ACC112 (cell line): ENCODE measurements at regions not wholly inside any gene's neighbourhood (a gene's known extent, or its start where the extent isn't known, plus 50 kb on each side); places are given as distances from the start of the nearest gene placed in this dataset.

Experiments used
- H2AFZ ChIP-seq: fragments of 200-600 bp; sonication (generic); one replicate; pipeline ENCODE4 v1.6.0; 2017; ENCODE audit warnings: antibody characterized with exemption, low read length; ENCODE audit not compliant: unreplicated experiment
- H3K27ac ChIP-seq: fragments of 200-600 bp; sonication (generic); 2 replicates; pipeline ENCODE4 v1.5.1; 2014; ENCODE audit warnings: low read depth, mild to moderate bottlenecking, antibody characterized with exemption, low read length, moderate library complexity
- H3K27me3 ChIP-seq: fragments of 200-600 bp; sonication (generic); 2 replicates; pipeline ENCODE4 v1.6.1; 2014; ENCODE audit warnings: mild to moderate bottlenecking, antibody characterized with exemption, low read length, moderate library complexity, mixed read lengths; ENCODE audit not compliant: insufficient read depth
- H3K36me3 ChIP-seq: fragments of 200-600 bp; sonication (generic); 2 replicates; pipeline ENCODE4 v1.6.1; 2016; ENCODE audit warnings: mild to moderate bottlenecking, antibody characterized with exemption, low read length, moderate library complexity, mixed read lengths; ENCODE audit not compliant: insufficient read depth
- H3K4me1 ChIP-seq: fragments of 200-600 bp; sonication (generic); one replicate; pipeline ENCODE4 v1.6.1; 2016; ENCODE audit warnings: low read length, mixed read lengths; ENCODE audit not compliant: insufficient read depth, unreplicated experiment, control insufficient read depth
- H3K4me3 ChIP-seq: fragments of 200-600 bp; sonication (generic); 2 replicates; pipeline ENCODE4 v1.5.1; 2014; ENCODE audit warnings: mild to moderate bottlenecking, low read depth, low read length
- H3K79me2 ChIP-seq: fragments of 200-600 bp; sonication (generic); one replicate; pipeline ENCODE4 v1.6.0; 2016; ENCODE audit warnings: low read length; ENCODE audit not compliant: control insufficient read depth, unreplicated experiment, insufficient read depth

DNA sequence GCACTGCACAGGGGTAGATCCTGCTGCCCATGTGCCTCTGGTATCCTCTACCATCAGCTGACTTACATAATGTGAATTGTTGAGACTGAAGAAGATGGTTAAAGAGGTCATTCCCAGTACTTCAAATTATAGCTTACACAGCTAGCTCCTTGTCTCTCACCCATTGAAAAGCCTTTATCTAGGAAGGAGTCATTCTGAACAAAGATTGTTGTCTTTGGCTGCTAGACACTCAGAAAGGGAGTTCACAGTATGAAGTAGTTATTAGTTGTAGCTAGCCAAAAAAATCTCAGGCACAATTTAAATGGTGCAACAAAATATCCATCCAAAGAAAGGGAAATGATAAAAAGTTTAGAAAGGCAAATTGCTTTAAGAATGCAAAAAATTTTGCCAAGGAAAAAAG, 102.0 kb upstream of the NREP start:
- no peaks in the 10 kb centered on the region for H3K27me3 ChIP-seq
- peaks cover 27% of the 10 kb centered on the region for H3K4me1 ChIP-seq
- H3K79me2 ChIP-seq, result no peaks in the 10 kb centered on the region
- peak overlapping the region; percentile 64 for H3K27ac ChIP-seq
- H2AFZ ChIP-seq, result no peak overlapping the region
- H3K36me3 ChIP-seq, result no peaks in the 10 kb centered on the region
- no peak overlapping the region for H3K4me3 ChIP-seq

DNA sequence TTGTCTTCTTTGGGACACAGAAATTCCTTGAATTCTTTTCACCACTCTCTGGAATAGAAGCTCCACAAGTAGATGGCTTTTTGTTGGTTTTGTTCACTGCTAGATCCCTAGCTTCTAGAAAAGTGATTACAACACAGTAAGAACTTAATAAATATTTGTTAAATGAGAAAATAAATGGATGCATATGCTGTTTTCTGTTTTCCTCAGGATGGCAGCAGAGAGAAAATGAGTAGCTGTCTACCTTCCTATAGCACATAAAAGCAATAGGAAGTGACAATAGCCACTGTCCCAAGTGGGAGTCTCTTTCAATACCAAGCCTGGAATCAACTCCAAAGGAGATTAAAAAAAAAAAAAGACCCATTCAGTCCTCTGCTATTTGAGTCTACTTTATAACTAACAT, 100.6 kb upstream of the NREP start:
- no peaks in the 10 kb centered on the region for H3K79me2 ChIP-seq
- H2AFZ ChIP-seq, result no peak overlapping the region
- peaks cover 27% of the 10 kb centered on the region for H3K4me1 ChIP-seq
- no peaks in the 10 kb centered on the region for H3K27me3 ChIP-seq
- no peaks in the 10 kb centered on the region for H3K36me3 ChIP-seq
- no peak overlapping the region for H3K27ac ChIP-seq
- no peak overlapping the region for H3K4me3 ChIP-seq

DNA sequence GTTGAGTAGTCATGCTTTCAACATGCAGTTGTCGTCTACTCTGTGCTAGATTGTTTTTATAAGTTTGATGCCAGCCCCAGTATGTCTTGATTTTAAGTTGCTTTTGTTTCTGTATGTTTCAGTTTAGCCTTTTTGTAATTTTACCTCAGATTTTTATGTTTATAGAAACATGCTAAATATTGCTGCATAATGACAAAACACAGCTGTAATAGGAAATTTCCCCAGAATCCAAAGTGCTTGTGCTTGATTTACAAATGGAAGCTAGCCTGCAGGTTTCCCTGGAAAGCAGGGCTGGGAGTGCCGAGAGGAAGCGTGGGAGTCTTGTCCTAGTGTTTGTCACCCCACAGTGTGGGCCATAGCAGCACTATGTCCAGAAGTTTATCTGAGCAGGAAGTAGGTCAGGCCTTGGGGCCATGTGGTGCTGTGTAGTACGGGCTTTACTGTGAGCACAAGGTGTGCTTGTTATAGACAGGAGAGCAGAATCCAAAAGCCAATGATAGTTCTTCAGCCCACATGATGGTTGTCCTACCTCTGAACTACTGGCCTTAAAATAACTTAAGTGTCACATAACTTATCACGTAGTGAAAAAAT, 100.0 kb upstream of the NREP start:
- Histone ChIP-seq H3K79me2 (no peaks in the 10 kb centered on the region), H2AFZ (no peak overlapping the region), H3K36me3 (no peaks in the 10 kb centered on the region)

DNA sequence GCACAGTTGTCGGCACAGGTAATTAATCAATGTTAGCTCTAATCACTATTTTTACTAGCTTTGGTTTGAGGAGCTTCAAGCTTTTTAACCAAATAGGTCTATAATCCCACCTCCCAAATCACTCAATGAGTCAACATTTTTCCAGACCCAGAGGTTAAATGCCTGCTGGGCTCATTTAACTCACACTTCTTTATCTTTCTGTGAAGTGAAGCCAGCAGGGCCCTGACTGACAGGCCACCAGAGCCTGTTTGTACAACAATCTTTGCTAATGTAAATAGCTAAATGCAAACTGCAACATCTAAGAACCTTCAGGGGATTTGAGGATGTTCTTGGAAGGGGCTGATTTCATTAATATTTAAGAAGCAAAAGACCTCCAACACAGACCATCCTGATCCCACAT, 98.4 kb upstream of the NREP start:
- H3K79me2 ChIP-seq, result no peaks in the 10 kb centered on the region
- no peak overlapping the region for H3K27ac ChIP-seq
- no peak overlapping the region for H3K4me3 ChIP-seq
- no peak overlapping the region for H2AFZ ChIP-seq
- H3K36me3 ChIP-seq, result no peaks in the 10 kb centered on the region
- no peaks in the 10 kb centered on the region for H3K27me3 ChIP-seq
- peaks cover 24% of the 10 kb centered on the region for H3K4me1 ChIP-seq

More for the DNA sequence above, 100.0 kb upstream of the NREP start:
- Histone ChIP-seq H3K27ac (no peak overlapping the region), H3K4me3 (no peak overlapping the region), H3K27me3 (no peaks in the 10 kb centered on the region), H3K4me1 (peaks cover 27% of the 10 kb centered on the region)

DNA sequence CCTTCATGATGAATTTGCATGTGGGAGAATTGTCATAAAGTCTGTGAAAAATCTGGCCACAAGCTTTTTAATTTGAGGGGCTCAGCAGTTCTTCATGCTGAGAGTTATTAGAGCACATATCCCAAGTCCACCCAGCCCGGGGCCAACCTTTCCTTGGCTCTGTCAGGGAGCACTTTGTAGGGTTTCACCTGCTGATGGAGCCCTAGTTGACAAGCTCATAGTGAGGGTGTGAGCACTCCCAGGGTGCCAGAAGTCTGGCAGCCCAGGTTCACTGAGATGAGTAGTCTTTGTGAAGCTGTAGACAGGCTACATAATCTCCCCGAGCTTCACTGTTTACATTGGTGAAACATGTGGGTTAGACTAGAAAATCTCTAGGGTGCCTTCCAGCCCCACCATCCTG, 97.2 kb upstream of the NREP start:
- Histone ChIP-seq H3K27me3 (no peaks in the 10 kb centered on the region), H3K79me2 (no peaks in the 10 kb centered on the region), H2AFZ (no peak overlapping the region), H3K4me3 (no peak overlapping the region), H3K36me3 (no peaks in the 10 kb centered on the region), H3K4me1 (peaks cover 13% of the 10 kb centered on the region), H3K27ac (no peak overlapping the region)

DNA sequence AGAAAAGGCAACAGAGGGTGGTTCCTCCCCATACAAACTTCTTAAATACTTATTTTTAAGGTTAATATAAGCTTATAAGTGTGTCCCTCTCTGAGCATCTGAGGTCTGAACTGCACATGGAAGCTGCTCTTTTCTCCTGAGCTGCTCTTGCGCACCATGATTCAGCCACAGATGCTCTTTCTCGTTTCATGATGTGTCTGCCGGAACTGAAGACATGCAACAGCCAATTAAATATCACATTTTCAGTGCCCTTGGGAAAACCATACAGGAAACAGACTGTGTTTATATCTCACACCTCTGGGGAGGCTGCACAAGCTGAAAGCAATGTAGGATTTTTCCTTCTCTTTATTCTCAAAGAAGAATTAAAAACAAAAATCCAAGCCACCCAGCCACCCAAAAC, 96.8 kb upstream of the NREP start:
- Histone ChIP-seq H2AFZ (no peak overlapping the region), H3K27me3 (no peaks in the 10 kb centered on the region), H3K27ac (no peak overlapping the region), H3K79me2 (no peaks in the 10 kb centered on the region), H3K4me1 (peaks cover 8% of the 10 kb centered on the region), H3K4me3 (no peak overlapping the region), H3K36me3 (no peaks in the 10 kb centered on the region)

DNA sequence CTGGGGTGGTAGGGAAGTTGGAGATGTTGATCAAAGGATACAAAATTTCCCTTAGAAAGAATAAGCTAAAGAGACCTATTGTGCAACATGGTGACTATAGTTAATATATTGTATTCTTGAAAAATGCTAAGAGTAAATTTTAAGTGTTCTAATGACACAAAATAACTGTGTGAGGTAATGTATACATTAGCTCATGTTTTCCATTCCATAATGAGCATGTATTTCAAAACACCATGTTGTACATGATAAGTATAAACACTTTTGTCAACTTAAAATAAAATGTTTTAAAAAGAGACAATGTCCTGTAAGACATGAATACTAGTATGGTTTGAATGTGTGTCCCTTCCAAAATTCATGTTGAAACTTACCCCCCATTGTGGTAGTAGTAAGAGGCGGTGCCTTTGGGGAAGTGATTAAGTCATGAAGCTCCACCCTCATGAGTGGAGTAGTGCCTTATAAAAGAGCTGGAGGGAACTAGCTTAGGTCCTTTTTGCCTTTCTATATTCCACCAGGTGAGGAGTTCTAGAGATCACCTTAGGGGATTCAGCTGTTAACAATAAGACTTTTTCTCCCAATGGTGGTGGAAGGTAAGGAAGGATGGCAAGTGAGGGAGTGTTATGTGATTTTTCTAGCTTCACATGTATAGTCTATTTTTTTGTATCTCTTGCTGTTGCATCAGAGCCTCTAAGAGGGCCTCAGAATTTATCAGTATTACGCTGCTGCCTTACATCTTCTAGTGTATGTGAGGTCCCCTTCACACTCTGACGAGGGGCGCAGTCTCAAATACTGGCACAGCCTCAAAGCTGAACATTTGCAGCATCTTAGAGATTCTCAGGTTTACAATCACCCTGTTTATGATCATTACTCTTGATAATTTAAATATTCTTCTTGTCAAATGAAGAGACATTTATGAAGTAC, 94.9 kb upstream of the NREP start:
- Histone ChIP-seq H3K4me1 (no peaks in the 10 kb centered on the region), H2AFZ (no peak overlapping the region), H3K79me2 (no peaks in the 10 kb centered on the region), H3K27me3 (no peaks in the 10 kb centered on the region), H3K4me3 (no peak overlapping the region), H3K27ac (no peak overlapping the region), H3K36me3 (no peaks in the 10 kb centered on the region)

DNA sequence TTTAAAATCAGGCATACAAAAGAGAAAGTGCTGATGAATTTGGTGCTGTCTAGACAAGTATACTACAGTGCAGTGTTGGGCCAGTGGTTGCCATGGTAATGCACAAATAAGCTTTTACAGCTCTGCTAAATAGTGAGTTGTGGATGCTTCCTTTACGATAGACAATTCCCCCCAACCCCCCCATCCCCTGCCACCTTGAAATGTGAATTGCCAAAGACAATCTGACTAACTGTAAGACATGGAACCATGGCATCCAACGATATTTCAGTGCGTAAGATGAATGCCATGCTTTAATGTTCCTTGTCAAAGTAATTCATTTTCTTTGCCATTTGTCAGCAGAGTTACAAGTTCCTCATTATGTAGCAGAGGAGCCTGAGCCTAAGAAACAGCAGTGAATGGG, 91.5 kb upstream of the NREP start:
- H3K4me3 ChIP-seq, result no peak overlapping the region
- no peaks in the 10 kb centered on the region for H3K79me2 ChIP-seq
- no peak overlapping the region for H2AFZ ChIP-seq
- H3K36me3 ChIP-seq, result no peaks in the 10 kb centered on the region
- H3K4me1 ChIP-seq, result no peaks in the 10 kb centered on the region
- H3K27ac ChIP-seq, result no peak overlapping the region
- no peaks in the 10 kb centered on the region for H3K27me3 ChIP-seq

DNA sequence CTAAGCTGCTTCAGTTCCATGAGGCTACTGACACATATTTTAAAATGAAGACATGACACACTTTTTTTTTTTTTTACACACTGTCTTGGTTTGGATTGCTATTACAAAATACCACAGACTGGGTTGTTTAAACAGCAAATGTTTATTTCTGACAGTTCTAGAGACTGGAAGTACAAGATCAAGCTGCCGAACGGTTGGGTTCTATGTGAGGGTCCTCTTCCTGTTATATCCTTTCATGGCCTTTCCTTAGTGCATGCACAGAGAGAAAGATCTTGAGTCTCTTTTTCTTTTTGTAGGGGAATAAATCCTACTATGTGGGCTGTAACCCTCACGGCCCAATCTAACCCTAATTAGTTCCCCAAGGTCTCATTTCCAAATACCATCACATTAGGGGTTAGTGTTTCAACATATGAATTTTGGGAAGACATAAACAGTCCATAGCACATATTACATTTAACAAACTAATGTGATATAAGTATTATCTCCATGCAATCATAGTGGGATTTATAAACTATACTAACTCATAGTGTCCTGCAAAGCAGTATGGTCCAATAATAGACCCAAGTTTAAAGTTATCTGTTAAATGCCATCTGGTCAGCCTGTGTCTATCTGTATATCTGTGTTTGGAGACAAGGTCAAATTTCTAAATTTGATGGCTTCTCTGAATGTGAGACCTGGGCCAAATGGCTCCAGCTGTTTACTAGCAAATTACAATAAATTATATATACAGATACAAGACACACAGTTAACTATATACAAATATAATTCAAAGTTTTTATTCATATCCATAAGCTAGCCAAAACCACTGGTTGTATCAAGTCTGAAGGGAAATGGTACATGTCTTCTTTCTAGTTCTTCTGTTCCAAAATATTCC, 90.3 kb upstream of the NREP start:
- Histone ChIP-seq H3K36me3 (no peaks in the 10 kb centered on the region), H3K4me1 (no peaks in the 10 kb centered on the region), H3K4me3 (no peak overlapping the region), H3K79me2 (no peaks in the 10 kb centered on the region), H3K27ac (no peak overlapping the region), H3K27me3 (no peaks in the 10 kb centered on the region), H2AFZ (no peak overlapping the region)

DNA sequence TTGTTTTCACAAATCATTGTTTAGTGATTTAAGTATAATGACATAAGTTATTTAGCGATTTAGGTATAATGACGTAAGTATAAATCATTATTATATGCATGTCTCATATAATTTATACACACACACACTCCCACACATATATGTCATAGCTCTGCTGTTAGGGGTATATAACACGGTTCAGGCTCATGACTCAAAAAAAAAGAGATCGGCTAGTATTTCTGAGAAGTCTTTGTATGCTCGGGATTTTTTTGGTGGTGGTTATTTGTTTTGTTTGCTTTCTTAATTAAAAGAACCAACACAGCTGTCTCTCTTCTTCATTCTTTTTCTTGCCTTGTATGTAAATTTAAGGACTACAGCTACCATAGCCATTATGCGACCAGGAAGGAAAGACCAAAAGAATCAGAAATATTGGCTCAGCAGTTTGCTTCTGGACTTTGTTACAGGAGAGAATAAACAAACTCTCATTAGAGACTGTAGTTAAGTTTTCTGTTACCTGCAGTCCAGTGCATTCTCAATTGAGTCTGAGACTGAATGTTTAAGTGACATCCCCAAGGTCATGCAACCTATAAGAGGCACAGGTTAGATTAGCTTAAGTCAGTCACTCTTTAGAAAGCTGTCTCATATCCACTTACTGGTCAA, 83.2 kb upstream of the NREP start:
- Histone ChIP-seq H3K27me3 (no peaks in the 10 kb centered on the region), H3K79me2 (no peaks in the 10 kb centered on the region), H3K4me1 (peaks cover 17% of the 10 kb centered on the region), H2AFZ (no peak overlapping the region), H3K27ac (no peak overlapping the region), H3K4me3 (no peak overlapping the region), H3K36me3 (no peaks in the 10 kb centered on the region)
